ENCODE measurements at regions not wholly inside any gene's neighbourhood (a gene's known extent, or its start where the extent isn't known, plus 50 kb on each side); places are given as distances from the start of the nearest gene placed in this dataset.
"Not testable (repeated sequence)": the region's sequence is repeated elsewhere in the genome, so short reads cannot be mapped to it uniquely, and the experiment has no call there.

- DNase-seq, result no peak
These were observed 385.1 kb downstream of the DTWD2 start for GRCh38 chr5:118603278-118603677.

GRCh38 chr5:118598311-118598710, 390.0 kb downstream of the DTWD2 start:
- DNase-seq, result no peak

GRCh38 chr5:118597543-118597942, 390.8 kb downstream of the DTWD2 start:
- DNase-seq, result no peak

GRCh38 chr5:118596255-118596654, 392.1 kb downstream of the DTWD2 start:
- DNase-seq, result no peak

- DNase-seq, result no peak
These were observed 395.4 kb downstream of the DTWD2 start for GRCh38 chr5:118593003-118593328.

- no peak for DNase-seq
These were observed 395.9 kb downstream of the DTWD2 start for GRCh38 chr5:118592229-118593002.

- no peak for DNase-seq
These were observed 397.5 kb downstream of the DTWD2 start for GRCh38 chr5:118590806-118591205.

GRCh38 chr5:118580949-118581348, 407.4 kb downstream of the DTWD2 start:
- no peak for DNase-seq

GRCh38 chr5:118578093-118578492, 410.3 kb downstream of the DTWD2 start:
- DNase-seq, result no peak

- DNase-seq, result no peak
These were observed 410.7 kb downstream of the DTWD2 start for GRCh38 chr5:118577621-118578020.

GRCh38 chr5:118570276-118570675, 418.1 kb downstream of the DTWD2 start:
- DNase-seq, result not testable (repeated sequence)

GRCh38 chr5:118569596-118569995, 418.8 kb downstream of the DTWD2 start:
- not testable (repeated sequence) for DNase-seq

GRCh38 chr5:118565335-118565971, 422.9 kb downstream of the DTWD2 start:
- no peak for DNase-seq

GRCh38 chr5:118561971-118562370, 426.4 kb downstream of the DTWD2 start:
- no peak for DNase-seq

- no peak for DNase-seq
These were observed 427.1 kb downstream of the DTWD2 start for GRCh38 chr5:118561235-118561634.

GRCh38 chr5:118558871-118559270, 429.5 kb downstream of the DTWD2 start:
- DNase-seq, result no peak

- DNase-seq, result peak; percentile 45
These were observed 431.1 kb downstream of the DTWD2 start for GRCh38 chr5:118557251-118557661.

- no peak for DNase-seq
These were observed 431.6 kb downstream of the DTWD2 start for GRCh38 chr5:118556792-118557191.

GRCh38 chr5:118555727-118556126, 432.6 kb downstream of the DTWD2 start:
- DNase-seq, result no peak

GRCh38 chr5:118554981-118555380, 433.4 kb downstream of the DTWD2 start:
- no peak for DNase-seq

- no peak for DNase-seq
These were observed 434.1 kb downstream of the DTWD2 start for GRCh38 chr5:118554241-118554640.

GRCh38 chr5:118553662-118554061, 434.7 kb downstream of the DTWD2 start:
- DNase-seq, result peak; percentile 82

- DNase-seq, result no peak
These were observed 435.5 kb downstream of the DTWD2 start for GRCh38 chr5:118552731-118553360.

- no peak for DNase-seq
These were observed 436.2 kb downstream of the DTWD2 start for GRCh38 chr5:118552146-118552545.

Measured in left hindlimb (tissue), 1 donor.